ENCODE measurements at regions not wholly inside any gene's neighbourhood (a gene's known extent, or its start where the extent isn't known, plus 50 kb on each side); places are given as distances from the start of the nearest gene placed in this dataset.
"Not testable (repeated sequence)": the region's sequence is repeated elsewhere in the genome, so short reads cannot be mapped to it uniquely, and the experiment has no call there.

- DNase-seq (ENCODE audit: low read depth) = no peak
Measured at GRCh38 chr2:12453731-12454130, 263.0 kb upstream of the TRIB2 start.

GRCh38 chr2:12455661-12456060 lies 261.1 kb upstream of the TRIB2 start:
- no peak for DNase-seq (ENCODE audit: low read depth)

- peak; percentile 39 for DNase-seq (ENCODE audit: low read depth)
Measured at GRCh38 chr2:12456293-12457106, 260.2 kb upstream of the TRIB2 start.

- no peak for DNase-seq (ENCODE audit: low read depth)
Measured at GRCh38 chr2:12457831-12458230, 258.9 kb upstream of the TRIB2 start.

- no peak for DNase-seq (ENCODE audit: low read depth)
Measured at GRCh38 chr2:12463189-12463588, 253.5 kb upstream of the TRIB2 start.

GRCh38 chr2:12465631-12466135 lies 251.1 kb upstream of the TRIB2 start:
- DNase-seq (ENCODE audit: low read depth) = no peak

- no peak for DNase-seq (ENCODE audit: low read depth)
Measured at GRCh38 chr2:12467303-12467702, 249.4 kb upstream of the TRIB2 start.

GRCh38 chr2:12469141-12469561 lies 247.6 kb upstream of the TRIB2 start:
- no peak for DNase-seq (ENCODE audit: low read depth)

GRCh38 chr2:12472265-12472664 lies 244.5 kb upstream of the TRIB2 start:
- DNase-seq (ENCODE audit: low read depth) = not testable (repeated sequence)

GRCh38 chr2:12478151-12479064 lies 238.3 kb upstream of the TRIB2 start:
- no peak for DNase-seq (ENCODE audit: low read depth)

GRCh38 chr2:12479065-12479601 lies 237.6 kb upstream of the TRIB2 start:
- DNase-seq (ENCODE audit: low read depth) = no peak

GRCh38 chr2:12484536-12485115 lies 232.1 kb upstream of the TRIB2 start:
- DNase-seq (ENCODE audit: low read depth) = no peak

GRCh38 chr2:12486205-12487118 lies 230.3 kb upstream of the TRIB2 start:
- DNase-seq (ENCODE audit: low read depth) = no peak

- no peak for DNase-seq (ENCODE audit: low read depth)
Measured at GRCh38 chr2:12487253-12488004, 229.3 kb upstream of the TRIB2 start.

GRCh38 chr2:12488352-12489318 lies 228.1 kb upstream of the TRIB2 start:
- peak; percentile 37 for DNase-seq (ENCODE audit: low read depth)

- DNase-seq (ENCODE audit: low read depth) = no peak
Measured at GRCh38 chr2:12490641-12491040, 226.1 kb upstream of the TRIB2 start.

GRCh38 chr2:12492360-12492759 lies 224.4 kb upstream of the TRIB2 start:
- not testable (repeated sequence) for DNase-seq (ENCODE audit: low read depth)

- DNase-seq (ENCODE audit: low read depth) = no peak
Measured at GRCh38 chr2:12493031-12493513, 223.7 kb upstream of the TRIB2 start.
